Hypothalamus (tissue), 51 donors: ENCODE measurements at regions not wholly inside any gene's neighbourhood (a gene's known extent, or its start where the extent isn't known, plus 50 kb on each side); places are given as distances from the start of the nearest gene placed in this dataset.

Experiments used
- DNase-seq, 51 donors: peaks; one replicate each; lab custom pipeline; 2025; lab: John Stamatoyannopoulos, UW

- no peak for DNase-seq
Measured at GRCh38 chr18:55166260-55166598, 207.0 kb upstream of the CCDC68 start.

GRCh38 chr18:55163550-55163949 lies 204.3 kb upstream of the CCDC68 start:
- no peak for DNase-seq

GRCh38 chr18:55161916-55162315 lies 202.7 kb upstream of the CCDC68 start:
- no peak for DNase-seq

GRCh38 chr18:55159027-55159426 lies 199.8 kb upstream of the CCDC68 start:
- no peak for DNase-seq

- no peak for DNase-seq
Measured at GRCh38 chr18:55158570-55158969, 199.3 kb upstream of the CCDC68 start.

- DNase-seq, result no peak
Measured at GRCh38 chr18:55153346-55153745, 194.1 kb upstream of the CCDC68 start.

- DNase-seq, result no peak
Measured at GRCh38 chr18:55152801-55153200, 193.5 kb upstream of the CCDC68 start.

GRCh38 chr18:55149994-55150393 lies 190.7 kb upstream of the CCDC68 start:
- DNase-seq, result no peak

- DNase-seq, result no peak
Measured at GRCh38 chr18:55147791-55148190, 188.5 kb upstream of the CCDC68 start.

- DNase-seq, result no peak
Measured at GRCh38 chr18:55144193-55144930, 185.1 kb upstream of the CCDC68 start.

- DNase-seq, result no peak
Measured at GRCh38 chr18:55142410-55142809, 183.1 kb upstream of the CCDC68 start.

GRCh38 chr18:55141318-55141717 lies 182.1 kb upstream of the CCDC68 start:
- no peak for DNase-seq

GRCh38 chr18:55139836-55140235 lies 180.6 kb upstream of the CCDC68 start:
- no peak for DNase-seq

GRCh38 chr18:55139307-55139706 lies 180.0 kb upstream of the CCDC68 start:
- DNase-seq, result no peak

GRCh38 chr18:55138401-55138800 lies 179.1 kb upstream of the CCDC68 start:
- no peak for DNase-seq

- DNase-seq, result no peak
Measured at GRCh38 chr18:55137602-55138001, 178.3 kb upstream of the CCDC68 start.

- DNase-seq, result no peak
Measured at GRCh38 chr18:55136864-55137263, 177.6 kb upstream of the CCDC68 start.

GRCh38 chr18:55136258-55136657 lies 177.0 kb upstream of the CCDC68 start:
- DNase-seq, result no peak

- no peak for DNase-seq
Measured at GRCh38 chr18:55133378-55133777, 174.1 kb upstream of the CCDC68 start.

GRCh38 chr18:55128437-55128836 lies 169.2 kb upstream of the CCDC68 start:
- no peak for DNase-seq

- DNase-seq, result no peak
Measured at GRCh38 chr18:55124078-55124763, 165.0 kb upstream of the CCDC68 start.

- DNase-seq, result no peak
Measured at GRCh38 chr18:55123361-55123760, 164.1 kb upstream of the CCDC68 start.
